H9 (cell line): ENCODE measurements at regions not wholly inside any gene's neighbourhood (a gene's known extent, or its start where the extent isn't known, plus 50 kb on each side); places are given as distances from the start of the nearest gene placed in this dataset.

Experiments
- DNase-seq: peaks from one replicate; pipeline ENCODE4 v3.0.0-alpha.2; 2017
- H2AFZ ChIP-seq: one replicate; pipeline ENCODE4 v1.6.1; 2013; ENCODE audit warnings: mild to moderate bottlenecking, low read length, control low read depth, moderate library complexity
- H2AK5ac ChIP-seq: 2 replicates; pipeline ENCODE4 v1.6.1; 2013; ENCODE audit warnings: low read length, control low read depth, mixed read lengths; ENCODE audit not compliant: insufficient read length
- H2BK120ac ChIP-seq: one replicate; pipeline ENCODE4 v1.6.1; 2013; ENCODE audit warnings: low read depth, mild to moderate bottlenecking, low read length, control low read depth, inconsistent platforms; ENCODE audit not compliant: poor library complexity, severe bottlenecking
- H2BK12ac ChIP-seq: 2 replicates; pipeline ENCODE4 v1.6.1; 2013; ENCODE audit warnings: low read length, control low read depth, mixed read lengths, low read depth; ENCODE audit not compliant: insufficient read length
- H2BK15ac ChIP-seq: 2 replicates; pipeline ENCODE4 v1.6.1; 2013; ENCODE audit warnings: low read depth, low read length, control low read depth
- H2BK20ac ChIP-seq: one replicate; pipeline ENCODE4 v1.6.1; 2013; ENCODE audit warnings: low read depth, mild to moderate bottlenecking, low read length, control low read depth, inconsistent platforms; ENCODE audit not compliant: poor library complexity, severe bottlenecking
- H2BK5ac ChIP-seq: 2 replicates; pipeline ENCODE4 v1.6.1; 2013; ENCODE audit warnings: low read length, control low read depth, mixed read lengths; ENCODE audit not compliant: insufficient read length
- H3K14ac ChIP-seq: 2 replicates; pipeline ENCODE4 v1.6.1; 2013; ENCODE audit warnings: low read length, control low read depth; ENCODE audit not compliant: insufficient read depth
- H3K18ac ChIP-seq: 2 replicates; pipeline ENCODE4 v1.6.1; 2013; ENCODE audit warnings: low read depth, mild to moderate bottlenecking, mixed read lengths, low read length, control low read depth; ENCODE audit not compliant: insufficient read length
- H3K23ac ChIP-seq: 2 replicates; pipeline ENCODE4 v1.6.1; 2013; ENCODE audit warnings: low read length, control low read depth, mixed read lengths, low read depth; ENCODE audit not compliant: insufficient read length
- H3K23me2 ChIP-seq: 2 replicates; pipeline ENCODE4 v1.6.1; 2013; ENCODE audit warnings: low read depth, mild to moderate bottlenecking, mixed read lengths, low read length, control low read depth; ENCODE audit not compliant: insufficient read length, poor library complexity, severe bottlenecking
- H3K27ac ChIP-seq: 2 replicates; pipeline ENCODE4 v1.5.1; 2013; ENCODE audit warnings: low read length, control low read depth, mixed read lengths, low read depth; ENCODE audit not compliant: insufficient read length
- H3K27me3 ChIP-seq: 2 replicates; pipeline ENCODE4 v1.6.1; 2013; ENCODE audit warnings: low read length, control low read depth, inconsistent platforms; ENCODE audit not compliant: insufficient read depth
- H3K4ac ChIP-seq: 2 replicates; pipeline ENCODE4 v1.6.1; 2013; ENCODE audit warnings: low read depth, mild to moderate bottlenecking, control low read depth, inconsistent platforms, low read length, moderate library complexity
- H3K4me1 ChIP-seq: 2 replicates; pipeline ENCODE4 v1.6.1; 2013; ENCODE audit warnings: low read length, control low read depth, inconsistent platforms; ENCODE audit not compliant: insufficient read depth
- H3K4me2 ChIP-seq: 2 replicates; pipeline ENCODE4 v1.6.1; 2013; ENCODE audit warnings: low read length, control low read depth, mixed read lengths; ENCODE audit not compliant: insufficient read length, insufficient read depth
- H3K56ac ChIP-seq: 2 replicates; pipeline ENCODE4 v1.6.1; 2013; ENCODE audit warnings: low read depth, mild to moderate bottlenecking, mixed read lengths, low read length, control low read depth; ENCODE audit not compliant: insufficient read length
- H3K79me1 ChIP-seq: 2 replicates; pipeline ENCODE4 v1.6.1; 2013; ENCODE audit warnings: low read depth, mild to moderate bottlenecking, moderate library complexity, low read length, control low read depth, inconsistent platforms; ENCODE audit not compliant: insufficient read depth, poor library complexity, severe bottlenecking
- H3K79me2 ChIP-seq: 2 replicates; pipeline ENCODE4 v1.6.1; 2013; ENCODE audit warnings: low read length, control low read depth, inconsistent platforms; ENCODE audit not compliant: insufficient read depth
- H3K9ac ChIP-seq: 2 replicates; pipeline ENCODE4 v1.6.1; 2013; ENCODE audit warnings: low read length, control low read depth, mixed read lengths; ENCODE audit not compliant: insufficient read length; ENCODE audit errors: extremely low read depth
- H3K9me3 ChIP-seq: one replicate; pipeline ENCODE4 v1.6.1; 2013; ENCODE audit warnings: low read depth, low read length, inconsistent platforms; ENCODE audit not compliant: control insufficient read depth
- H3T11ph ChIP-seq: one replicate; pipeline ENCODE4 v1.6.1; 2013; ENCODE audit warnings: mild to moderate bottlenecking, low read length, control low read depth, inconsistent platforms
- H4K20me1 ChIP-seq: one replicate; pipeline ENCODE4 v1.6.1; 2013; ENCODE audit not compliant: control insufficient read depth, insufficient read length, insufficient read depth
- H4K5ac ChIP-seq: 2 replicates; pipeline ENCODE4 v1.6.1; 2013; ENCODE audit warnings: low read depth, mild to moderate bottlenecking, mixed read lengths, low read length, control low read depth; ENCODE audit not compliant: insufficient read length
- H4K8ac ChIP-seq: replicated peaks from 2 replicates; pipeline ENCODE4 v1.6.1; 2013; ENCODE audit warnings: low read length, control low read depth, mixed read lengths, low read depth; ENCODE audit not compliant: insufficient read length
- H4K91ac ChIP-seq: 2 replicates; pipeline ENCODE4 v1.6.1; 2013; ENCODE audit warnings: low read depth, mild to moderate bottlenecking, moderate library complexity, mixed read lengths, low read length, control low read depth; ENCODE audit not compliant: insufficient read length
- H3K27ac Mint-ChIP-seq, 3 experiments: 2 replicates in 2 of 3; 3 replicates in 1 of 3; pipeline ENCODE4 v1.8.0; 2020 to 2021; ENCODE audit warnings: mixed read lengths in 3 of 3, mild to moderate bottlenecking in 1 of 3, moderate library complexity in 1 of 3
- H3K27me3 Mint-ChIP-seq: 2 replicates; pipeline ENCODE4 v1.8.0; 2021; ENCODE audit warnings: low read depth, mild to moderate bottlenecking, moderate library complexity, mixed read lengths
- H3K36me3 Mint-ChIP-seq, 3 experiments: 2 replicates in 2 of 3; 3 replicates in 1 of 3; pipeline ENCODE4 v1.8.0; 2020 to 2021; ENCODE audit warnings: low read depth in 3 of 3, mixed read lengths in 3 of 3; ENCODE audit not compliant: insufficient read depth in 1 of 3
- H3K4me1 Mint-ChIP-seq, 2 experiments: 2 replicates each; pipeline ENCODE4 v1.8.0; 2020; ENCODE audit warnings: mixed read lengths in 2 of 2
- H3K4me3 Mint-ChIP-seq, 2 experiments: 2 replicates in 1 of 2; 3 replicates in 1 of 2; pipeline ENCODE4 v1.8.0; 2020 to 2021; ENCODE audit warnings: mild to moderate bottlenecking in 2 of 2, mixed read lengths in 2 of 2, moderate library complexity in 1 of 2
- H3K9me3 Mint-ChIP-seq, 2 experiments: 2 replicates in 1 of 2; 3 replicates in 1 of 2; pipeline ENCODE4 v1.8.0; 2020; ENCODE audit warnings: mild to moderate bottlenecking in 2 of 2, mixed read lengths in 2 of 2, moderate library complexity in 1 of 2
- WGBS: extraction: QIAGEN DNeasy Blood & Tissue Kit; methylation state at CpG from one replicate; pipeline ENCODE4 v1.1.7; 2013; ENCODE audit warnings: missing lambda C conversion rate, low lambda C conversion rate, mixed read lengths; ENCODE audit not compliant: insufficient read length; ENCODE audit errors: extremely low coverage; 5-methylcytosine and 5-hydroxymethylcytosine counted together
- TF ChIP-seq, protein P1 (sequence below): fragments of 200-600 bp; sonication (generic); conservative IDR thresholded peaks from 3 replicates; pipeline ENCODE4 v1.8.0; 2021; ENCODE audit warnings: antibody characterized with exemption, mild to moderate bottlenecking

DNA sequence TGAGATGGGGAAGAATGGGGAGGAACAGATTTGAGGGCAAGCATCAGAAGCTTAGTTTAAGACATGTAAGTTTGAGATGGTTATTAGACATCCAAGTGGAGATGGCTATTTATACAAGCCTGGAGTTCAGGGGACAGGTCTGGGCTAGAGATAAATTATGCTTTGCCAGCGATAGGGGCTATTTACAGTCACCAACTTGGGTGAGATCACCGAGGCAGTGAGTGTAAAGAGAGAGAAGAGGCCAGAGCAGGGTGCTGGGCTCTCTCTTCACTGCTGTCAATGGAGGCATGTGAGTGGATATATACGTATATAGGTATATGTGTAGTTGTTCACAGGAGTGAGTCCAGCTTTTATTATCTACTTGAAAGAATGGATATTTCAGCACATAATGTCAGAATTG, 81.0 kb downstream of the QPCT start:
- Histone ChIP-seq H3K4ac (no peak overlapping the region), H3K27ac (no peak overlapping the region), H2AK5ac (no peak overlapping the region), H3K79me2 (no peaks in the 10 kb centered on the region), H3K9me3 (no peaks in the 10 kb centered on the region), H3K79me1 (no peaks in the 10 kb centered on the region), H4K91ac (no peak overlapping the region), H4K8ac (no peak overlapping the region), H2BK12ac (no peak overlapping the region), H3T11ph (no peak overlapping the region), H2AFZ (no peak overlapping the region), H2BK20ac (no peak overlapping the region), H3K9ac (no peak overlapping the region), H3K4me2 (no peak overlapping the region), H3K27me3 (no peaks in the 10 kb centered on the region), H2BK120ac (no peak overlapping the region), H3K23me2 (no peaks in the 10 kb centered on the region), H3K56ac (no peak overlapping the region), H3K14ac (no peak overlapping the region), H4K20me1 (no peaks in the 10 kb centered on the region), H2BK5ac (no peak overlapping the region), H4K5ac (no peak overlapping the region), H3K18ac (no peak overlapping the region), H3K4me1 (no peaks in the 10 kb centered on the region), H3K23ac (no peak overlapping the region), H2BK15ac (no peak overlapping the region)
- peaks cover 0 to 3% of the 10 kb centered on the region in 2 experiments; a peak in 1 of 5 replicates for H3K9me3 Mint-ChIP-seq
- no peak overlapping the region for H3K27ac Mint-ChIP-seq
- TF ChIP-seq, protein P1, sequence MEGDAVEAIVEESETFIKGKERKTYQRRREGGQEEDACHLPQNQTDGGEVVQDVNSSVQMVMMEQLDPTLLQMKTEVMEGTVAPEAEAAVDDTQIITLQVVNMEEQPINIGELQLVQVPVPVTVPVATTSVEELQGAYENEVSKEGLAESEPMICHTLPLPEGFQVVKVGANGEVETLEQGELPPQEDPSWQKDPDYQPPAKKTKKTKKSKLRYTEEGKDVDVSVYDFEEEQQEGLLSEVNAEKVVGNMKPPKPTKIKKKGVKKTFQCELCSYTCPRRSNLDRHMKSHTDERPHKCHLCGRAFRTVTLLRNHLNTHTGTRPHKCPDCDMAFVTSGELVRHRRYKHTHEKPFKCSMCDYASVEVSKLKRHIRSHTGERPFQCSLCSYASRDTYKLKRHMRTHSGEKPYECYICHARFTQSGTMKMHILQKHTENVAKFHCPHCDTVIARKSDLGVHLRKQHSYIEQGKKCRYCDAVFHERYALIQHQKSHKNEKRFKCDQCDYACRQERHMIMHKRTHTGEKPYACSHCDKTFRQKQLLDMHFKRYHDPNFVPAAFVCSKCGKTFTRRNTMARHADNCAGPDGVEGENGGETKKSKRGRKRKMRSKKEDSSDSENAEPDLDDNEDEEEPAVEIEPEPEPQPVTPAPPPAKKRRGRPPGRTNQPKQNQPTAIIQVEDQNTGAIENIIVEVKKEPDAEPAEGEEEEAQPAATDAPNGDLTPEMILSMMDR = no peak
- DNase-seq = no peak
- WGBS = no CpG with 5 or more reads among the region's 3 CpGs
- H3K27me3 Mint-ChIP-seq = no peaks in the 10 kb centered on the region
- no peak overlapping the region for H3K4me3 Mint-ChIP-seq
- no peaks in the 10 kb centered on the region for H3K4me1 Mint-ChIP-seq
- peaks cover 0 to 4% (median 0%) of the 10 kb centered on the region in 3 experiments; a peak in 1 of 7 replicates for H3K36me3 Mint-ChIP-seq
